Fibroblast of pulmonary artery (primary cell): ENCODE measurements at regions not wholly inside any gene's neighbourhood (a gene's known extent, or its start where the extent isn't known, plus 50 kb on each side); places are given as distances from the start of the nearest gene placed in this dataset.

Source experiments
- DNase-seq: peaks from one replicate; pipeline ENCODE4 v3.0.0-alpha.2; 2010; ENCODE audit warnings: low read depth
- H3K4me3 ChIP-seq: replicated peaks from 2 replicates; pipeline ENCODE4 v1.5.1; 2011; ENCODE audit warnings: low read depth, mild to moderate bottlenecking, control low read depth, low read length, moderate library complexity
- TF ChIP-seq, protein P1 (sequence below): IDR thresholded peaks from 2 replicates; pipeline ENCODE4 v1.5.1; 2011; ENCODE audit warnings: mild to moderate bottlenecking, control low read depth, low read length, inconsistent platforms; ENCODE audit errors: missing control alignments

DNA sequence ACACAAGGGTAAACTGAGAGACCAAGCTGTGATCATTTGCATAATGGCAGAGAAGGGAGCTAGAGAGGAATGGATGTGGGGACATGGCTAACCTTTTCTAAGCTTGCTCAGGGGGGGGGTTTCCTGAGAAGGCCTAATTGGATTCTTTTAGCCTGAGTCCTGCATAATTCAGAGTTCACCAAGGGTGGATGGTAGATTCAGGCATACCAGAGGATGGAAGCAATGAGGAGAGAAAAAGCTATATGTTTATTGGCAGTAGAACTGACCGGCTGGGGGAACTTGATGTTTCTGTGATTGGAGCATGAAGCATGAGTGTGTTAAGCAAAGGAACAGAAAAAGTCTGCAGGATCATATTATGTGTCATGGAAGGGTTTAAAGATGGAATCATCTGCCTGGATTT, 65.9 kb upstream of the KLF12 start:
- no peak for DNase-seq
- no peak overlapping the region for H3K4me3 ChIP-seq
- TF ChIP-seq, protein P1, sequence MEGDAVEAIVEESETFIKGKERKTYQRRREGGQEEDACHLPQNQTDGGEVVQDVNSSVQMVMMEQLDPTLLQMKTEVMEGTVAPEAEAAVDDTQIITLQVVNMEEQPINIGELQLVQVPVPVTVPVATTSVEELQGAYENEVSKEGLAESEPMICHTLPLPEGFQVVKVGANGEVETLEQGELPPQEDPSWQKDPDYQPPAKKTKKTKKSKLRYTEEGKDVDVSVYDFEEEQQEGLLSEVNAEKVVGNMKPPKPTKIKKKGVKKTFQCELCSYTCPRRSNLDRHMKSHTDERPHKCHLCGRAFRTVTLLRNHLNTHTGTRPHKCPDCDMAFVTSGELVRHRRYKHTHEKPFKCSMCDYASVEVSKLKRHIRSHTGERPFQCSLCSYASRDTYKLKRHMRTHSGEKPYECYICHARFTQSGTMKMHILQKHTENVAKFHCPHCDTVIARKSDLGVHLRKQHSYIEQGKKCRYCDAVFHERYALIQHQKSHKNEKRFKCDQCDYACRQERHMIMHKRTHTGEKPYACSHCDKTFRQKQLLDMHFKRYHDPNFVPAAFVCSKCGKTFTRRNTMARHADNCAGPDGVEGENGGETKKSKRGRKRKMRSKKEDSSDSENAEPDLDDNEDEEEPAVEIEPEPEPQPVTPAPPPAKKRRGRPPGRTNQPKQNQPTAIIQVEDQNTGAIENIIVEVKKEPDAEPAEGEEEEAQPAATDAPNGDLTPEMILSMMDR = no peak

DNA sequence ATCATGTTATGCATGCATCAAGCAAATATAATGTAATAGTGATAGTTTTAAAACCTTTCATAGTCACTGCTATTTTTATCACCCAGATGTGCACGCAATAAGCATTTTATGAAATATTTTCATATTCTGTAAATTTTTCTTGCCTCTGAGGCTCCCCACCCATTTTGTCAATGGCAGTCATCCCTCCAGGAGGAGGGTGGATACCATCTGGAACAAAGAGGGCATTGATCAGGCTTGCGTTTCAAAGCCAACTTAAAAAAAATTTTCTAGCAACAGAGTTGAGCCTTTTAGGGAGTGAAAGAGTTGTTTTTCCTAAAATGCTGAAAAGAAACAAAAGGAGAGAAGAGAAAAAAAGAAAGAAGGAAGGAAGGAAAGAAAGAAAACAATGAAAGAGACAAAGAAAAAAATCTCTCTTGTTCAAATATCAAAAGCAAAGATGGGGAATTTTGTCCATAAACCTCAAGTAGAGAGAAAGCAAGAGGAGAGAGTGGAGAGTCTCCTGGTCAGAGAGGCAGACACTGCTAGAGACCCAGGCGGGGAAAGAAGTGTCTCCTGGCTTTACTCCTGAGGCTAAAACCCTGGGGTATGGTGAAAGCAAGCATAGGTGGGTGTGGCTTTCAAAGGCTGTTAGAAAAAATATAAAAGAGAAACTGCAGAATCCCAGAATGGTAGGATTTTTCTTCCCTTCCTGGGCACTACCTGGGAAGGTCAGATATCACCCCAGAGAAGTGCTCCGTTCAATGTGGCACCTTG, 63.6 kb upstream of the KLF12 start:
- H3K4me3 ChIP-seq = no peak overlapping the region
- TF ChIP-seq, protein P1 = no peak
- DNase-seq = no peak

DNA sequence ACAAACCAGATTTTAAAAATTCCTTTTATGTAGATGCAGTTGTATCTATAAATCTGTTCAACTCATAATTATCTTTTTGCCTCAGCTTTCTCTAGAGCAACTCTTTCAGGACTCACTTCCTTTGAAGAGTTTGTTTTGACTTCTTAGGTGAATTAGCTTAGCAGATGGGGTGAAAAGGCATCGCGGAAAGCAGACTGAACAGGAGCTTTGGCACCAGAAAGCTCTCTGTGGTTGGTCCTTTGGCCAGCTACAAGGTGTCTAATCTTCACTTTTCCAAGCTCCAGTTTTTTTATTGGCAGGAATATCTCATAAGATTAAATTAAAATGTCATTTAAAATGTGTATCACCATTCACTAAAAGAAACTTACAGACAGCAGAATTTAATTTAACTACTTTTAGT, 60.6 kb upstream of the KLF12 start:
- TF ChIP-seq, protein P1 = no peak
- no peak for DNase-seq
- H3K4me3 ChIP-seq = no peak overlapping the region

DNA sequence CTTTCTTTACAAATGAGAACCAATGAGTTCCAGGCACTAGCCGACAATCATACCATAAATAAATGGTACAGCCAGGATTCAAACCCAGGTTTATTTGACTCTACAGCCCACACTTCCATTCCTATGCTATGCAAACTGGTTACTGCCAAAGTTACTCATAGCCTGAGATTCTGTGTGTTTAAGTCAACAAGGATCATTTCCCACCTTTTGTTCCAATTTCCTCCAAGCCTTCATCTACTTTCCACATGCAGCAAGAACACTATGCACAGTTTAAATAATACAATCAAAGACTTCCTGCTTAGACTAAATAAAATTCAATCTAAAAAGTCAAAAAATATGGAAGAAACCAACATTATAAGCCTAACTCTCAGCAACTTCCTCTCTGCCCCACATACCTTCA, 59.2 kb upstream of the KLF12 start:
- no peak overlapping the region for H3K4me3 ChIP-seq
- DNase-seq = no peak
- TF ChIP-seq, protein P1 = no peak

DNA sequence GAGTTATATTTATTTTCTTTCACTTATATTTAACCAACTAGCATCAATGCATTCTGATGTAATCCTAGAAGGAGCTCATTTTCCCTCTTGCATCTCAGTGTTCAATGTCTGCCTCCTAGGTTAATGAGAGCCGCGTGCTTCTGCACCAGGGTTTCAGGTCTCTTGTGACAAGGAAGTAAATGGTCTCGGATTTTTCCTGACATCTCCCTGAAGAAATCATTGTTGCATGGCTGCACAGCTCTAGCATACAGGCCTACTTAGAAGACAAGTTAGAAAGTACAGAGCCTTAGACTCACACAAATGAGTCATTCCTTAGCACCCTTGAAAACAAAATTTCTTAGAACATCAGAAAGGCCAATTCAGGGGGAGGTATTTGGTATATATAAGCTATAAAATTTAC, 57.2 kb upstream of the KLF12 start:
- DNase-seq = no peak
- H3K4me3 ChIP-seq = no peak overlapping the region
- TF ChIP-seq, protein P1 = no peak

DNA sequence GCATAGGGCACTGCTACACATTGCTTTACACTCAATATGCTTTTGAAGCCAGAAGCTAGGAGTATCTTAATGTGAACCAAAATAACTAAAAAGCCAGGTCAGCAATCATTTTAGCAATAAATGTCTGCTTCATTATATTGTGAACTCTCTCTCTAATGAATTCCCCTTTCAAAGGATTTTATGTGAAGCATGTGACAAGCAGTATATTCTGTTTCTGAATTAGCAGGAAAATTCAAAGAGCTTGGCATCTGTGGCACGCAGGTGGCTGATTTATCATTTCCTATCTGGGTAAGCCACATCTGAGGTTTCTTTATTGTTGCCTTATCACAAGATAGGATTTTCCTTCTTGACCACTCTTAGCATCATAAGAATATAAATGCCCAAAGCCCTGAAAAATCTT, 56.8 kb upstream of the KLF12 start:
- TF ChIP-seq, protein P1 = no peak
- H3K4me3 ChIP-seq = no peak overlapping the region
- DNase-seq = no peak

DNA sequence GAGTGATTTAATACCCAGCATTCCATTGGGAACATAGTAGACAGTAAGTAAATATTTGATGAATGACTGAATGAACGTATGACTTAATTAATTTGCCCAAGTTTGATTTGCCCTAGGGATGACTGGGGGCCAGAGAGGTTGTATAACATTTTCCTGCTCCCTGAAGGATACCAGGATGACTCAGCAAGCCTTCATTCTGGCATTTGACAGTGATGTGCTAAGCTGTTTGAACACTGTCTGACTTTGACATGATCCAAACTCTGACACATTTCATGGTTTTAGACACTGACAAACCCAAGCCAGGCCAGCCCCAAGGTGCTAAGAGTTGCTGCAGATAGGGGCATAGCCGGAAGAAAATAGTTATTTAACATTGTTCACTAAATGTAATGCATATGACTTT, 53.4 kb upstream of the KLF12 start:
- no peak for DNase-seq
- TF ChIP-seq, protein P1 = no peak

More for the DNA sequence above, 53.4 kb upstream of the KLF12 start:
- no peak overlapping the region for H3K4me3 ChIP-seq
